ENCODE measurements at regions not wholly inside any gene's neighbourhood (a gene's known extent, or its start where the extent isn't known, plus 50 kb on each side); places are given as distances from the start of the nearest gene placed in this dataset.
"Not testable (repeated sequence)": the region's sequence is repeated elsewhere in the genome, so short reads cannot be mapped to it uniquely, and the experiment has no call there.

GRCh38 chr10:64014281-64014680 is 493.1 kb downstream of the REEP3 start:
- no peak for DNase-seq (ENCODE audit: low read depth in 2 of 2)

- DNase-seq (ENCODE audit: low read depth in 2 of 2) = no peak
Observed at GRCh38 chr10:64023926-64024470, 502.8 kb downstream of the REEP3 start.

- no peak for DNase-seq (ENCODE audit: low read depth in 2 of 2)
Observed at GRCh38 chr10:64033711-64034110, 512.5 kb downstream of the REEP3 start.

GRCh38 chr10:64036321-64036930 is 515.2 kb downstream of the REEP3 start:
- DNase-seq (ENCODE audit: low read depth in 2 of 2) = no peak

- DNase-seq (ENCODE audit: low read depth in 2 of 2) = no peak
Observed at GRCh38 chr10:64037071-64037661, 516.0 kb downstream of the REEP3 start.

GRCh38 chr10:64038107-64038506 is 516.9 kb downstream of the REEP3 start:
- DNase-seq (ENCODE audit: low read depth in 2 of 2) = no peak

GRCh38 chr10:64039198-64039597 is 518.0 kb downstream of the REEP3 start:
- no peak for DNase-seq (ENCODE audit: low read depth in 2 of 2)

- no peak for DNase-seq (ENCODE audit: low read depth in 2 of 2)
Observed at GRCh38 chr10:64040781-64041180, 519.6 kb downstream of the REEP3 start.

- DNase-seq (ENCODE audit: low read depth in 2 of 2) = peak; percentile 53 to 55
Observed at GRCh38 chr10:64041185-64041988, 520.2 kb downstream of the REEP3 start.

GRCh38 chr10:64041989-64042490 is 520.8 kb downstream of the REEP3 start:
- DNase-seq (ENCODE audit: low read depth in 2 of 2) = no peak

GRCh38 chr10:64044098-64044497 is 522.9 kb downstream of the REEP3 start:
- DNase-seq (ENCODE audit: low read depth in 2 of 2) = no peak

- not testable (repeated sequence) for DNase-seq (ENCODE audit: low read depth in 2 of 2)
Observed at GRCh38 chr10:64044957-64045632, 523.9 kb downstream of the REEP3 start.

GRCh38 chr10:64054392-64054791 is 533.2 kb downstream of the REEP3 start:
- DNase-seq (ENCODE audit: low read depth in 2 of 2) = no peak

- DNase-seq (ENCODE audit: low read depth in 2 of 2) = no peak
Observed at GRCh38 chr10:64059884-64060283, 538.7 kb downstream of the REEP3 start.

- no peak for DNase-seq (ENCODE audit: low read depth in 2 of 2)
Observed at GRCh38 chr10:64060389-64060788, 539.2 kb downstream of the REEP3 start.

- DNase-seq (ENCODE audit: low read depth in 2 of 2) = no peak
Observed at GRCh38 chr10:64062793-64063192, 541.6 kb downstream of the REEP3 start.

- no peak for DNase-seq (ENCODE audit: low read depth in 2 of 2)
Observed at GRCh38 chr10:64067009-64067606, 545.9 kb downstream of the REEP3 start.

GRCh38 chr10:64067859-64068258 is 546.7 kb downstream of the REEP3 start:
- DNase-seq (ENCODE audit: low read depth in 2 of 2) = no peak

- DNase-seq (ENCODE audit: low read depth in 2 of 2) = no peak
Observed at GRCh38 chr10:64070241-64070640, 549.0 kb downstream of the REEP3 start.

GRCh38 chr10:64071218-64071617 is 550.0 kb downstream of the REEP3 start:
- DNase-seq (ENCODE audit: low read depth in 2 of 2) = no peak

- no peak for DNase-seq (ENCODE audit: low read depth in 2 of 2)
Observed at GRCh38 chr10:64075604-64076003, 554.4 kb downstream of the REEP3 start.

Data from stimulated activated CD4-positive, alpha-beta T cell treated with anti-CD3 and anti-CD28 coated beads, Interleukin-1b, Interleukin-23, amount 100 ng/mL, for 1 hour (primary cell).